GM12892 (cell line): ENCODE measurements at regions not wholly inside any gene's neighbourhood (a gene's known extent, or its start where the extent isn't known, plus 50 kb on each side); places are given as distances from the start of the nearest gene placed in this dataset.

Source experiments
- POLR2A ChIP-seq: IDR thresholded peaks from 2 replicates; pipeline ENCODE4 v1.6.1; 2011; ENCODE audit warnings: low read depth, low read length, control low read depth
- POLR2AphosphoS5 ChIP-seq: IDR thresholded peaks from 2 replicates; pipeline ENCODE4 v1.6.1; 2011; ENCODE audit warnings: low read depth, low read length, control low read depth

DNA sequence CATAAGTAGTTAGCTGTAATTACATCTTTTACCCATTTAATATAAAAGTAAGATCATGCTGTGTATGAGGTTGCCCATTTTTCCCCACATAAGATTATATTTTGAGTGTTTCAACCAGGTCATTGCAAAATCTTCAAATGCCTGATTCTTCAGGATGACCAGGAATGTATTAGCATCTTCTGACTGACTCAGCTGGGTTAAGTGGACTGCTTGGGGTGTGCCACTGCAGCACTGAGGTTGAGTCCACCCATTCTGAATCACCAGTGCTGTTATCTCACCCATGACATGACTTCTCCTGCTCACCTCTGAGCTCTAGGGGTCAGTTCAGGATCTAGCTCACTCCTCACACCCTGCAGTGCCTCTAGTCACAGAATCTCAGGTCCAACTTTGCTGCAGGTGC is 576.7 kb upstream of the ZEB2 start:
- TF ChIP-seq POLR2A: no peak
- no peak for TF ChIP-seq POLR2AphosphoS5
